DMS53 treated with DMSO at 0.1 percent for 48 hours (cell line): ENCODE measurements at regions not wholly inside any gene's neighbourhood (a gene's known extent, or its start where the extent isn't known, plus 50 kb on each side); places are given as distances from the start of the nearest gene placed in this dataset.

Experiments used
- DNase-seq: peaks from one replicate; lab custom pipeline; 2025; ENCODE audit not compliant: unreplicated experiment; lab: John Stamatoyannopoulos, UW

- DNase-seq = no peak
Observed at GRCh38 chr5:23007762-23008161, 154.6 kb upstream of the CDH12 start.

GRCh38 chr5:23007236-23007635, 154.1 kb upstream of the CDH12 start:
- DNase-seq = no peak

GRCh38 chr5:23001120-23001519, 148.0 kb upstream of the CDH12 start:
- no peak for DNase-seq

GRCh38 chr5:22998774-22999173, 145.6 kb upstream of the CDH12 start:
- no peak for DNase-seq

- DNase-seq = no peak
Observed at GRCh38 chr5:22998362-22998761, 145.2 kb upstream of the CDH12 start.

GRCh38 chr5:22988937-22989336, 135.8 kb upstream of the CDH12 start:
- no peak for DNase-seq

GRCh38 chr5:22986281-22986680, 133.1 kb upstream of the CDH12 start:
- no peak for DNase-seq

- DNase-seq = no peak
Observed at GRCh38 chr5:22985446-22985845, 132.3 kb upstream of the CDH12 start.

- DNase-seq = no peak
Observed at GRCh38 chr5:22970956-22971618, 117.9 kb upstream of the CDH12 start.

- DNase-seq = no peak
Observed at GRCh38 chr5:22970491-22970890, 117.3 kb upstream of the CDH12 start.

- DNase-seq = no peak
Observed at GRCh38 chr5:22968386-22968785, 115.2 kb upstream of the CDH12 start.

GRCh38 chr5:22965960-22966359, 112.8 kb upstream of the CDH12 start:
- DNase-seq = no peak

GRCh38 chr5:22964632-22965031, 111.5 kb upstream of the CDH12 start:
- no peak for DNase-seq

GRCh38 chr5:22958462-22959262, 105.5 kb upstream of the CDH12 start:
- DNase-seq = no peak

- DNase-seq = no peak
Observed at GRCh38 chr5:22947921-22948320, 94.8 kb upstream of the CDH12 start.

GRCh38 chr5:22938362-22938761, 85.2 kb upstream of the CDH12 start:
- no peak for DNase-seq

- no peak for DNase-seq
Observed at GRCh38 chr5:22928821-22929482, 75.8 kb upstream of the CDH12 start.

GRCh38 chr5:22926574-22926973, 73.4 kb upstream of the CDH12 start:
- DNase-seq = no peak

- no peak for DNase-seq
Observed at GRCh38 chr5:22918511-22918910, 65.4 kb upstream of the CDH12 start.

- no peak for DNase-seq
Observed at GRCh38 chr5:22916393-22916792, 63.2 kb upstream of the CDH12 start.

GRCh38 chr5:22911019-22911418, 57.9 kb upstream of the CDH12 start:
- no peak for DNase-seq

- DNase-seq = no peak
Observed at GRCh38 chr5:22910523-22910922, 57.4 kb upstream of the CDH12 start.
